Kidney epithelial cell (primary cell): ENCODE measurements at regions not wholly inside any gene's neighbourhood (a gene's known extent, or its start where the extent isn't known, plus 50 kb on each side); places are given as distances from the start of the nearest gene placed in this dataset.

ENCODE experiments used
- DNase-seq: peaks from one replicate; pipeline ENCODE4 v3.0.0-alpha.2; 2010; ENCODE audit warnings: low read depth
- H3K27me3 ChIP-seq: 2 replicates; pipeline ENCODE4 v1.6.0; 2011; ENCODE audit warnings: low read length; ENCODE audit not compliant: control insufficient read depth, insufficient read depth
- H3K36me3 ChIP-seq: 2 replicates; pipeline ENCODE4 v1.5.1; 2011; ENCODE audit warnings: low read length; ENCODE audit not compliant: control insufficient read depth, insufficient read depth
- H3K4me3 ChIP-seq: 2 replicates; pipeline ENCODE4 v1.5.1; 2011; ENCODE audit warnings: low read depth, mild to moderate bottlenecking, control low read depth, low read length
- TF ChIP-seq, protein P1 (sequence below): IDR thresholded peaks from 2 replicates; pipeline ENCODE4 v1.5.1; 2011; ENCODE audit warnings: mild to moderate bottlenecking, moderate library complexity, low read length, control low read depth, inconsistent platforms; ENCODE audit not compliant: insufficient read depth, poor library complexity, severe bottlenecking

DNA sequence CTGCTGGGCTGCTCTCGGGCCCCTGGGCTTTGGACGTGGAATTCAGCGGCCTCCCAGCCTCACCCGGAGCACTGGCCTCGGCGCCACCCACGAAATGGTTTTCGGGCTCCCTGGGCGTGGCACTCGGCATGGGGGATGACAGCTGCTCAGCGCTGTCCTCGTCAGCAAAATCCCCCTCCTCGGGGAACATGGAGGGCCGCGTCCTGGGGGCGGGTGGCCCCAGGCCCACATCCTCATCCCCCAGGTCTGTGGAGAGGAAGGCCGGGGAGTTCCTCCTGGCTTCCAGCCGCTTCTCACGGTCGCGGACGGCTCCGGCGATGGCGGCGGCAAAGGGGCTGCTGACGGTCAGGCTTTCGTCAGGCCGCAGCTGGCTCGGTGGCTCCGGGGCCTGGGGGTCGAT lies 88.4 kb downstream of the CTTN start:
- no peaks in the 10 kb centered on the region for H3K27me3 ChIP-seq
- TF ChIP-seq, protein P1, sequence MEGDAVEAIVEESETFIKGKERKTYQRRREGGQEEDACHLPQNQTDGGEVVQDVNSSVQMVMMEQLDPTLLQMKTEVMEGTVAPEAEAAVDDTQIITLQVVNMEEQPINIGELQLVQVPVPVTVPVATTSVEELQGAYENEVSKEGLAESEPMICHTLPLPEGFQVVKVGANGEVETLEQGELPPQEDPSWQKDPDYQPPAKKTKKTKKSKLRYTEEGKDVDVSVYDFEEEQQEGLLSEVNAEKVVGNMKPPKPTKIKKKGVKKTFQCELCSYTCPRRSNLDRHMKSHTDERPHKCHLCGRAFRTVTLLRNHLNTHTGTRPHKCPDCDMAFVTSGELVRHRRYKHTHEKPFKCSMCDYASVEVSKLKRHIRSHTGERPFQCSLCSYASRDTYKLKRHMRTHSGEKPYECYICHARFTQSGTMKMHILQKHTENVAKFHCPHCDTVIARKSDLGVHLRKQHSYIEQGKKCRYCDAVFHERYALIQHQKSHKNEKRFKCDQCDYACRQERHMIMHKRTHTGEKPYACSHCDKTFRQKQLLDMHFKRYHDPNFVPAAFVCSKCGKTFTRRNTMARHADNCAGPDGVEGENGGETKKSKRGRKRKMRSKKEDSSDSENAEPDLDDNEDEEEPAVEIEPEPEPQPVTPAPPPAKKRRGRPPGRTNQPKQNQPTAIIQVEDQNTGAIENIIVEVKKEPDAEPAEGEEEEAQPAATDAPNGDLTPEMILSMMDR = no peak
- no peak overlapping the region for H3K4me3 ChIP-seq
- DNase-seq = no peak
- H3K36me3 ChIP-seq = no peaks in the 10 kb centered on the region

DNA sequence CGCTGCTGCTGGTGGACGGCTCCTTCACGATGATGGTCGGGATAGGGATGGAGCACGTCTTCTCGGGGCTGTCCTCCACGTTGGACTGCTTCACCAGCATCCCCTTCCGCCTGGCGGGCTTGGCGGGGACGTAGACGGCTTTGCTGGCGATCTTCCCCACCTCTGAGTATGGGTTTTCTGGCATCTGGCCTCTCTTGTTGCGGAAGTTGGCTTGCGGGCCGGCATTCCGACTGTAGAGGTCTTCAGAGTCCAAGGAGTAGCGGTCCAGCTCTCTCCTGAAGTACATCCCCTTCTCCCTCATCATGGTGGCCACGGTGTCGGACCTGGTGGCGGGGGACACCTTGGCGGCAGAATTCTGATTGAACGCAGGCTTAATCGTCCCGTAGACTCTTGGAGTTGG lies 88.8 kb downstream of the CTTN start:
- H3K36me3 ChIP-seq = no peaks in the 10 kb centered on the region
- DNase-seq = no peak
- no peaks in the 10 kb centered on the region for H3K27me3 ChIP-seq
- TF ChIP-seq, protein P1 = no peak
- H3K4me3 ChIP-seq = no peak overlapping the region

DNA sequence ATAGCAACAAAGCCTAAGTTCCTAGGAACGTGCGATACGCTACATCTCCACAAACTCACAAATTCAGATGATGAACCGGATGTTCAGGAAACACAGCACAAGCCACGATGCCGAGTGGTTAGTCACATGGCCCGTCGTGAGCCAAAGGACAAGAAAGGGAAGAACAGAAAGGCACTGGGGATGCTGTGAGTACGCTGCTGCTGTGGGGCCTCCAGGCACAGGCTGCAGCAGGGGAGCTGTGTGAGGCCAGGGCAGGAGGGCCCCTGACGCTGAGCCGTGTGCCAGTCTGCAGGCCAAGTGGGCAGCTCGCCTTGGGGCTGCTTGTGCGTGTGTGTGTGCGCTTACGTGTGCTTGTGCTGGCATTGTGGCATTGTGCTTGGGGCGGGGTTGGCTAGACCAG lies 89.4 kb downstream of the CTTN start:
- Histone ChIP-seq H3K27me3 (no peaks in the 10 kb centered on the region), H3K36me3 (no peaks in the 10 kb centered on the region), H3K4me3 (no peak overlapping the region)
- no peak for DNase-seq
- TF ChIP-seq, protein P1 = no peak

DNA sequence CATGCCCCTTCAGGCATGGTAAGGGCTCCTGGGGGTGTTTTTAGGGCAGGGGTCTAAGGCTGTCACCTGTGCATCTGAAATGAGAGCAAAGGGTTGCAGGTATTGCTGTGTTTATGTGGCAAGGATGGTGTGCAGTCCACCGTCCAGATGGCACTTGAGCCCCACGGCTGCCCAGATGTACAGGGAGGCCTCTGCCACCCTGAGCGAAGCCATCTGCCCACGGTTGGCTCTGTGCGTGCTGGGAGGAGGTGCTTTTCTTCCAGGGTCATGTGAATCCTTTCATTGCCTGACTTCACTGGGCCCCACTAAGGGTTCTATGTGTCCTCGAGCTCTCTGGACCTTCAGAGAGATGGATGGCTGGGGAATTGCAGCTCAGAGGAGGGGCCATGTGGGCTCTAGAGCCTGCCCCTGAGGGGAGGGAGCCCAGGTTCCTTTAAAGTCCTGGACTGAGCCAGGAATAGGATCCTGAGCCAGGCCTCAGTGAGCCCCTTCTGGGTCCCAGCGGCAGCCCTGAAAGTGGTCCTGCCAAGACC lies 89.9 kb downstream of the CTTN start:
- TF ChIP-seq, protein P1 = no peak
- H3K36me3 ChIP-seq = no peaks in the 10 kb centered on the region
- H3K4me3 ChIP-seq = no peak overlapping the region
- no peak for DNase-seq
- no peaks in the 10 kb centered on the region for H3K27me3 ChIP-seq

DNA sequence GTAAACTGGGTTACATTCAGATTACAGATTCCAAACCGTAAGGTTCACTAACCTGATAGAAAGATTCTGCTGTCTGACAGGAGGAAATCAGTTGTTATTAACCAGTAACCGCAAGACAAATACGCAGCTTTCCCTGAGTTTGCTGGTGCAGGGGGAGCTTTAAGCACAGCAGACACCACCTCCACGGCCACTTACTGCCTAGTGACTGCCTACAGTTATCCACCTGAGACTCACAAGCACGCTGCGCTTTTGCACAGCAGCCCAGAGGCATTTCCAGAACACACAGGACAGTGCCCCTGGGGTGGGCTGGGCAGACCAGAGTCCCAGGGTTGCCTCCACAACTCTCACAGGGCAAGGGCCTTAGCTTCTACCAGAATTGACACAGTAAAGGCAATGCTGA lies 90.9 kb downstream of the CTTN start:
- no peak overlapping the region for H3K4me3 ChIP-seq
- H3K27me3 ChIP-seq = no peaks in the 10 kb centered on the region
- TF ChIP-seq, protein P1 = no peak
- DNase-seq = no peak
- H3K36me3 ChIP-seq = no peaks in the 10 kb centered on the region

DNA sequence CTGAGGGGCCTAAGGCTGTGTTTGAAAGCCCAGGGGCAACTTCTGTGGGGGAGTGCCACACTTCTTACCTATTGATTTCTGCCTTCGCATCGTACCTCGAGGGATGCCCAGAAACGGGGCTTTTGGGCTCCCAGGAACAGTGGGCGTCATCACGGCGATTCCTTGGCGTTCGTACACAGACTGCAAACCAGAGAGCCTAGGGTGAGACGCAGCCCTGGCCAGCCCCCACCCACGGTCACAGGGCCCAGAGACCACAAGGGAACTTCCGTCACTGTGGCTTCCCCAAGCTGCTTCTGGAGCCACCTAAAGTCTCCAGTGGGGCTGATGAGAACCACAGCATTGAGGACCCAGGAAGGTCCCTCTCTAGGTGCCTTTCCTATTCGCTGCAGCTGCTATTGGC lies 91.9 kb downstream of the CTTN start:
- H3K36me3 ChIP-seq = no peaks in the 10 kb centered on the region
- H3K27me3 ChIP-seq = no peaks in the 10 kb centered on the region
- H3K4me3 ChIP-seq = no peak overlapping the region
- no peak for DNase-seq
- TF ChIP-seq, protein P1 = no peak
